KMS-11 (cell line): ENCODE measurements at regions not wholly inside any gene's neighbourhood (a gene's known extent, or its start where the extent isn't known, plus 50 kb on each side); places are given as distances from the start of the nearest gene placed in this dataset.

Source experiments
- H2AFZ ChIP-seq: fragments of 200-600 bp; sonication (generic); 2 replicates; pipeline ENCODE4 v1.6.1; 2016; ENCODE audit warnings: antibody characterized with exemption, mixed run types, low read depth
- H3K27ac ChIP-seq: fragments of 200-600 bp; sonication (generic); 2 replicates; pipeline ENCODE4 v1.6.1; 2016; ENCODE audit warnings: mild to moderate bottlenecking, mixed run types
- H3K27me3 ChIP-seq: fragments of 200-600 bp; sonication (generic); 2 replicates; pipeline ENCODE4 v1.6.1; 2017; ENCODE audit warnings: mild to moderate bottlenecking, low read depth, mixed run types, moderate library complexity; ENCODE audit not compliant: insufficient read depth
- H3K36me3 ChIP-seq: fragments of 200-600 bp; sonication (generic); 2 replicates; pipeline ENCODE4 v1.6.1; 2017; ENCODE audit warnings: mild to moderate bottlenecking, mixed run types; ENCODE audit not compliant: insufficient read depth
- H3K4me1 ChIP-seq: fragments of 200-600 bp; sonication (generic); 2 replicates; pipeline ENCODE4 v1.6.1; 2016; ENCODE audit warnings: mild to moderate bottlenecking, low read depth, mixed run types; ENCODE audit not compliant: poor library complexity, severe bottlenecking
- H3K4me2 ChIP-seq: fragments of 200-600 bp; sonication (generic); 2 replicates; pipeline ENCODE4 v1.7.0; 2016; ENCODE audit warnings: mild to moderate bottlenecking, mixed run types
- H3K4me3 ChIP-seq: fragments of 200-600 bp; sonication (generic); IDR thresholded peaks from 2 replicates; pipeline ENCODE4 v1.6.1; 2017; ENCODE audit warnings: low read depth, low read length, mixed read lengths; ENCODE audit not compliant: insufficient read depth
- H3K79me2 ChIP-seq: fragments of 200-600 bp; sonication (generic); 2 replicates; pipeline ENCODE4 v1.6.1; 2016; ENCODE audit warnings: low read depth, mixed run types; ENCODE audit not compliant: insufficient read depth
- H3K9ac ChIP-seq: fragments of 200-600 bp; sonication (generic); 2 replicates; pipeline ENCODE4 v1.6.1; 2016; ENCODE audit warnings: mild to moderate bottlenecking, mixed run types
- H4K20me1 ChIP-seq: fragments of 200-600 bp; sonication (generic); 2 replicates; pipeline ENCODE4 v1.6.1; 2016; ENCODE audit warnings: mild to moderate bottlenecking, mixed run types; ENCODE audit not compliant: insufficient read depth
- CTCF ChIP-seq: fragments of 200-600 bp; sonication (generic); conservative IDR thresholded peaks from 2 replicates; pipeline ENCODE4 v1.6.1; 2017; ENCODE audit warnings: low read depth, mild to moderate bottlenecking, antibody characterized with exemption, low read length, moderate library complexity, mixed read lengths

- Histone ChIP-seq H3K9ac (no peak overlapping the region), H3K27ac (no peak overlapping the region), H3K36me3 (no peaks in the 10 kb centered on the region), H3K4me3 (no peak overlapping the region), H3K4me2 (no peak overlapping the region), H3K27me3 (no peaks in the 10 kb centered on the region), H4K20me1 (no peaks in the 10 kb centered on the region), H3K4me1 (no peaks in the 10 kb centered on the region), H2AFZ (no peak overlapping the region), H3K79me2 (no peaks in the 10 kb centered on the region)
- TF ChIP-seq CTCF: no peak
Observed at GRCh38 chr13:64073203-64073602, 2657.6 kb upstream of the PCDH20 start.

- Histone ChIP-seq H3K4me2 (no peak overlapping the region), H3K4me3 (no peak overlapping the region), H3K36me3 (no peaks in the 10 kb centered on the region), H3K79me2 (no peaks in the 10 kb centered on the region), H2AFZ (no peak overlapping the region), H3K9ac (no peak overlapping the region), H3K27ac (no peak overlapping the region), H3K27me3 (no peaks in the 10 kb centered on the region), H3K4me1 (no peaks in the 10 kb centered on the region), H4K20me1 (no peaks in the 10 kb centered on the region)
- TF ChIP-seq CTCF: no peak
Observed at GRCh38 chr13:64071352-64071751, 2655.7 kb upstream of the PCDH20 start.

- Histone ChIP-seq H3K79me2 (no peaks in the 10 kb centered on the region), H3K27ac (no peak overlapping the region), H4K20me1 (no peaks in the 10 kb centered on the region), H3K27me3 (no peaks in the 10 kb centered on the region), H3K9ac (no peak overlapping the region), H3K4me2 (no peak overlapping the region), H3K4me1 (no peaks in the 10 kb centered on the region), H2AFZ (no peak overlapping the region), H3K4me3 (no peak overlapping the region), H3K36me3 (no peaks in the 10 kb centered on the region)
- no peak for TF ChIP-seq CTCF
Observed at GRCh38 chr13:64069892-64070291, 2654.2 kb upstream of the PCDH20 start.

GRCh38 chr13:64066711-64067110, 2651.1 kb upstream of the PCDH20 start:
- Histone ChIP-seq H2AFZ (no peak overlapping the region), H3K27me3 (no peaks in the 10 kb centered on the region), H3K79me2 (no peaks in the 10 kb centered on the region), H3K4me3 (no peak overlapping the region), H4K20me1 (no peaks in the 10 kb centered on the region), H3K36me3 (no peaks in the 10 kb centered on the region), H3K9ac (no peak overlapping the region), H3K27ac (no peak overlapping the region), H3K4me2 (no peak overlapping the region), H3K4me1 (no peaks in the 10 kb centered on the region)
- TF ChIP-seq CTCF: no peak

GRCh38 chr13:64061649-64062048, 2646.0 kb upstream of the PCDH20 start:
- no peak overlapping the region for H3K4me2 ChIP-seq
- TF ChIP-seq CTCF: no peak
- H3K36me3 ChIP-seq: no peaks in the 10 kb centered on the region
- no peak overlapping the region for H3K9ac ChIP-seq
- H2AFZ ChIP-seq: no peak overlapping the region
- no peaks in the 10 kb centered on the region for H4K20me1 ChIP-seq
- H3K79me2 ChIP-seq: no peaks in the 10 kb centered on the region
- H3K27ac ChIP-seq: no peak overlapping the region
- no peaks in the 10 kb centered on the region for H3K4me1 ChIP-seq
- H3K27me3 ChIP-seq: no peaks in the 10 kb centered on the region
- no peak overlapping the region for H3K4me3 ChIP-seq
